ENCODE measurements at regions not wholly inside any gene's neighbourhood (a gene's known extent, or its start where the extent isn't known, plus 50 kb on each side); places are given as distances from the start of the nearest gene placed in this dataset.

DNA sequence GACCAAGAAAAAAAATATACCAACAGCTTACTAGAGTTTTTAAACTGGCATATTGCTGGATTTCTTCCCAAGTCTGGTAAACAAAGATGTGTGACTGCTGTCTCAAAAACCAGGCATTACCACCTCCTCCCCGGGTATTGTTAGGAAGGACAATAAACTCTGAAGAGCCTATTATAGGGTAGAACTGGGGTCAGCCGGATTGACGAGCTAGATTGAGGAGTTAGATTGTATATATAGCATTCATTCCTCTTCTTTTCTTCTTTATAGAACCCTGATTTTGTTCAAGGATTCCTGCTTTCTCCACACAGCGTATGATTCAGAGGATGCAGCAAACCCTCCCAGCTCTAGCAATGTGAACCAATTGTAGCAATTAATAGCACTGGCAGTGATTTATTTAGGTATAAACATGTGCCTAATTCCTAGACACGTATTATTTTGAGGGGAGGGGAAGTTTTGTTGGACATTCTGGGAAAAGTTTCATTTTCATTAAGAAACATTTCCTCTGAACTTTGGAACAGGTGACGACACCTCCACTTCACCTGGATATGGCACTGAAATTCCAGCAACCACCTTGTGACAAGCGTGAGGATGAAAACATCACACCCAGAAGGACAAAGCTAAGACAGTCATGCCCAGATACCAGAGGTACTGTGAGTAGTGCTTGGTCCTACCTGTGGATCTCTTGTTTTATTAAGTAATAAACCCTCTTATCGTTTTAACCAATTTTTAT is 679.4 kb upstream of the KIRREL3 start:
- TF ChIP-seq, protein P1, sequence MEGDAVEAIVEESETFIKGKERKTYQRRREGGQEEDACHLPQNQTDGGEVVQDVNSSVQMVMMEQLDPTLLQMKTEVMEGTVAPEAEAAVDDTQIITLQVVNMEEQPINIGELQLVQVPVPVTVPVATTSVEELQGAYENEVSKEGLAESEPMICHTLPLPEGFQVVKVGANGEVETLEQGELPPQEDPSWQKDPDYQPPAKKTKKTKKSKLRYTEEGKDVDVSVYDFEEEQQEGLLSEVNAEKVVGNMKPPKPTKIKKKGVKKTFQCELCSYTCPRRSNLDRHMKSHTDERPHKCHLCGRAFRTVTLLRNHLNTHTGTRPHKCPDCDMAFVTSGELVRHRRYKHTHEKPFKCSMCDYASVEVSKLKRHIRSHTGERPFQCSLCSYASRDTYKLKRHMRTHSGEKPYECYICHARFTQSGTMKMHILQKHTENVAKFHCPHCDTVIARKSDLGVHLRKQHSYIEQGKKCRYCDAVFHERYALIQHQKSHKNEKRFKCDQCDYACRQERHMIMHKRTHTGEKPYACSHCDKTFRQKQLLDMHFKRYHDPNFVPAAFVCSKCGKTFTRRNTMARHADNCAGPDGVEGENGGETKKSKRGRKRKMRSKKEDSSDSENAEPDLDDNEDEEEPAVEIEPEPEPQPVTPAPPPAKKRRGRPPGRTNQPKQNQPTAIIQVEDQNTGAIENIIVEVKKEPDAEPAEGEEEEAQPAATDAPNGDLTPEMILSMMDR (IDR thresholded peaks at IDR 0.05): no peak
- no peak for TF ChIP-seq EZH2 (IDR thresholded peaks at IDR 0.05; ENCODE audit: borderline replicate concordance, insufficient read depth, low read depth, low read length, poor library complexity, severe bottlenecking)

Data from B cell (primary cell).